NOMO-1 treated with DMSO at 0.1 percent for 48 hours (cell line): ENCODE measurements at regions not wholly inside any gene's neighbourhood (a gene's known extent, or its start where the extent isn't known, plus 50 kb on each side); places are given as distances from the start of the nearest gene placed in this dataset.

Source experiments
- DNase-seq: peaks from one replicate; lab custom pipeline; 2025; ENCODE audit not compliant: unreplicated experiment; lab: John Stamatoyannopoulos, UW

GRCh38 chr11:92890846-92891245 is 78.6 kb upstream of the MTNR1B start:
- no peak for DNase-seq

GRCh38 chr11:92892802-92893684 is 76.4 kb upstream of the MTNR1B start:
- DNase-seq: no peak

GRCh38 chr11:92894197-92894596 is 75.3 kb upstream of the MTNR1B start:
- no peak for DNase-seq

GRCh38 chr11:92897487-92897886 is 72.0 kb upstream of the MTNR1B start:
- DNase-seq: no peak

GRCh38 chr11:92902417-92902816 is 67.0 kb upstream of the MTNR1B start:
- DNase-seq: no peak

- no peak for DNase-seq
Observed at GRCh38 chr11:92907671-92908070, 61.8 kb upstream of the MTNR1B start.

- no peak for DNase-seq
Observed at GRCh38 chr11:92909214-92909613, 60.2 kb upstream of the MTNR1B start.

- DNase-seq: no peak
Observed at GRCh38 chr11:92911478-92911877, 58.0 kb upstream of the MTNR1B start.

GRCh38 chr11:92915551-92915950 is 53.9 kb upstream of the MTNR1B start:
- no peak for DNase-seq

GRCh38 chr11:92916299-92916698 is 53.2 kb upstream of the MTNR1B start:
- no peak for DNase-seq

- DNase-seq: no peak
Observed at GRCh38 chr11:92917927-92918326, 51.5 kb upstream of the MTNR1B start.

- DNase-seq: no peak
Observed at GRCh38 chr11:92919048-92919447, 50.4 kb upstream of the MTNR1B start.
